GM04503 (cell line): ENCODE measurements at regions not wholly inside any gene's neighbourhood (a gene's known extent, or its start where the extent isn't known, plus 50 kb on each side); places are given as distances from the start of the nearest gene placed in this dataset.
"Not testable (repeated sequence)": the region's sequence is repeated elsewhere in the genome, so short reads cannot be mapped to it uniquely, and the experiment has no call there.

Source experiments
- DNase-seq: peaks from one replicate; pipeline ENCODE4 v3.0.0-alpha.2; 2012; ENCODE audit warnings: low read depth

GRCh38 chr2:138273280-138273679 is 228.3 kb upstream of the SPOPL start:
- not testable (repeated sequence) for DNase-seq

GRCh38 chr2:138274421-138275291 is 226.9 kb upstream of the SPOPL start:
- DNase-seq, result no peak

- DNase-seq, result no peak
Observed at GRCh38 chr2:138275292-138275690, 226.3 kb upstream of the SPOPL start.

- DNase-seq, result no peak
Observed at GRCh38 chr2:138275881-138276280, 225.7 kb upstream of the SPOPL start.

GRCh38 chr2:138276339-138276738 is 225.2 kb upstream of the SPOPL start:
- no peak for DNase-seq

- DNase-seq, result no peak
Observed at GRCh38 chr2:138277062-138277461, 224.5 kb upstream of the SPOPL start.

- DNase-seq, result no peak
Observed at GRCh38 chr2:138279871-138280270, 221.7 kb upstream of the SPOPL start.

- DNase-seq, result no peak
Observed at GRCh38 chr2:138280999-138281695, 220.4 kb upstream of the SPOPL start.

GRCh38 chr2:138282014-138282672 is 219.4 kb upstream of the SPOPL start:
- no peak for DNase-seq

GRCh38 chr2:138291805-138292204 is 209.8 kb upstream of the SPOPL start:
- DNase-seq, result no peak

- no peak for DNase-seq
Observed at GRCh38 chr2:138293045-138293444, 208.5 kb upstream of the SPOPL start.

- DNase-seq, result no peak
Observed at GRCh38 chr2:138293549-138293948, 208.0 kb upstream of the SPOPL start.

- no peak for DNase-seq
Observed at GRCh38 chr2:138294451-138294850, 207.1 kb upstream of the SPOPL start.

GRCh38 chr2:138296365-138296764 is 205.2 kb upstream of the SPOPL start:
- no peak for DNase-seq

GRCh38 chr2:138298120-138298814 is 203.3 kb upstream of the SPOPL start:
- DNase-seq, result no peak

GRCh38 chr2:138298900-138299299 is 202.7 kb upstream of the SPOPL start:
- DNase-seq, result no peak

- DNase-seq, result no peak
Observed at GRCh38 chr2:138306626-138307025, 194.9 kb upstream of the SPOPL start.

GRCh38 chr2:138307099-138307498 is 194.5 kb upstream of the SPOPL start:
- DNase-seq, result no peak

GRCh38 chr2:138309760-138310159 is 191.8 kb upstream of the SPOPL start:
- no peak for DNase-seq

GRCh38 chr2:138312061-138312460 is 189.5 kb upstream of the SPOPL start:
- no peak for DNase-seq

GRCh38 chr2:138315619-138316018 is 186.0 kb upstream of the SPOPL start:
- not testable (repeated sequence) for DNase-seq

GRCh38 chr2:138319616-138320015 is 182.0 kb upstream of the SPOPL start:
- DNase-seq, result no peak
